ENCODE measurements at regions not wholly inside any gene's neighbourhood (a gene's known extent, or its start where the extent isn't known, plus 50 kb on each side); places are given as distances from the start of the nearest gene placed in this dataset.

DNA sequence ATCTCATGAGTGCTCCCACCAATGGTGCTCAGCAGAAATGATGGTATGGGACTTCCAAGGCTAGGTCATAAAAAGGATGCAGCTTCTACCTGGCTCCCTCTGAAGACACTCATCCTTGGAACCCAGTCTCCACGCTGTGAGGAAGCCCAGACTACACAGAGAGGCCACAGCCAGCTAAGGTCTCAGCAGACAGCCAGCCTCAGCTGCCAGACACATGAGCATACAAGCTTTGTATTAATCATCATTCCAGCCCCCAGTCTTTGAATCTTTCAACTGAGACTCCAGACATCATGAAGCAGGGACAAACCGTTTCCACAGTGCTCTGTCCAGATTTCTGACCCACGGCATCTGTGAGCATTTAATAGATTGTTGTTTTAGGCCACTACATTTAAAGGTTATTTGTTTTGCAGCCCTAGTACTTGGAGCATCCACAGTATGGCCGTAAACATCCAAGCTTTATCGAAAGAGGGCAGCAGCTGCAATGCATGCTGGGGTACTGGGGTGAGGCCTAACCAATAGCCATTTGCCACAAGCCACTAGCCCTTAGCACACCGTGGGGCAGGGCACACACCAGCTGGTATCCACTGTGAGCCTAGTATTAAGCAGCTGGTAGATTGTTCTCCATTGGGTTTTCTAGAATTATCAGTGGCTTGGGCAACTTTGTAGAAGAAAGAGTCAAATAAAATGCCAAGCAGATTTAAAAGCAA, 449.1 kb downstream of the BCOR start:
- no peak overlapping the region for H3K27ac ChIP-seq (ENCODE audit: low read depth, low read length)
- H3K4me1 ChIP-seq (ENCODE audit: insufficient read depth, low read length): peaks cover 8% of the 10 kb centered on the region; the same call in 1 of the 2 replicates
- WGBS: 93% methylated on average over 5 of the region's 6 CpGs
- no peaks in the 10 kb centered on the region for H3K9me3 ChIP-seq (ENCODE audit: insufficient read depth, low read depth, low read length)
- no peak overlapping the region for H3K9ac ChIP-seq (ENCODE audit: low read depth, low read length)
- H3K36me3 ChIP-seq (ENCODE audit: insufficient read depth, low read length): no peaks in the 10 kb centered on the region
- H3K27me3 ChIP-seq (ENCODE audit: insufficient read depth, low read length): no peaks in the 10 kb centered on the region
- H3K4me3 ChIP-seq (ENCODE audit: low read length): no peak overlapping the region

DNA sequence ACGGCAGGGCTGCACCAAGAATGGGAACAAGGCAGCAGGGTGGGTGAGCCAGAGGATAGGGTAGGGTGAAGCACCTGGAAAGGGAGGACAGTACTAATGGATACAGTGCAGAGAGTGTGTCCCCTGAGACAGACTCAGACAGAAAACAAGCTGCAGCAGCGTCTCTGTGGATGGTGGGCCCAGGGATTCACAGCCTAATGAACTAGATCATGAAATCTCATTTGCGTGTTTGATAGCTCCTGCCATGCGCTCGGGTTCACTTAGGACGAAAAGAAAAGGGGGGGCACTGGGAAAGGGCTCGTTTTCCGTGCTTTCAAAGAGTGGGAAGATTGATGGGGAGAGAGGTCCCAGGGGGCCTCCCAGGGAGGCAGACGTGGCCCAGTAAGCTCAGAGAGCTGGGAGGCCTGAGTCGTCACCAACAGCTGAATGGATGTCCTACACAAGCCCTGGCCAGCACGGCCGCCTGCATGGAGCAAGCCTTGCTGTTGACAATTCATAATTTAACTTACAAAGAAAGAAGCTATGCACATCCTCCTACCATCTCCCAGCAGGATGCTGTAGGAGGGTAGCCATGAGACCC, 446.9 kb downstream of the BCOR start:
- H3K4me3 ChIP-seq (ENCODE audit: low read length): no peak overlapping the region
- WGBS: 79% methylated on average over 12 of the region's 12 CpGs
- no peak overlapping the region for H3K9ac ChIP-seq (ENCODE audit: low read depth, low read length)

DNA sequence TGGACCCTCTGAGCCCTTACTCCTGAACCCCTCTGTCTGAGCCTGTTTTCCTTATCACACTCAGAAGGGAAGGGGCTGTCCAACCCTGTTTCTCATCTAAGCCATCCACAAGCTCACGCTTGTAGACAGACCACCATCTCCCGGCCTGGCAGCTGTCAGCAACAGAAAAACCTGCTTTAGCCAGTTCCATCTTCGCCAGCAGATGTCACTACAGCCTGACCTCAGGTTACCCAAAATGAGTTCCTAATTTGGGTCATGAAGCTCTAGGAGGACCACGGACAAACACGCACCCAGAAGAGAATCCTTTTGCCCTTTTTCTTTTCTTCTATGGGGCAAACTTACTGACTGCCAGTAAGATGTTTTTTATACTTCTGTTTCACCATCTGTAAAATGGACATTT, 445.4 kb downstream of the BCOR start:
- no peak overlapping the region for H3K27ac ChIP-seq (ENCODE audit: low read depth, low read length)
- no peaks in the 10 kb centered on the region for H3K36me3 ChIP-seq (ENCODE audit: insufficient read depth, low read length)
- H3K4me3 ChIP-seq (ENCODE audit: low read length): no peak overlapping the region
- H3K27me3 ChIP-seq (ENCODE audit: insufficient read depth, low read length): no peaks in the 10 kb centered on the region
- 40% methylated on average over 5 of the region's 5 CpGs for WGBS
- peaks cover 23% of the 10 kb centered on the region for H3K4me1 ChIP-seq (ENCODE audit: insufficient read depth, low read length)
- H3K9me3 ChIP-seq (ENCODE audit: insufficient read depth, low read depth, low read length): no peaks in the 10 kb centered on the region
- H3K9ac ChIP-seq (ENCODE audit: low read depth, low read length): no peak overlapping the region

More for the DNA sequence above, 446.9 kb downstream of the BCOR start:
- Histone ChIP-seq H3K27ac (ENCODE audit: low read depth, low read length) (no peak overlapping the region), H3K27me3 (ENCODE audit: insufficient read depth, low read length) (no peaks in the 10 kb centered on the region), H3K9me3 (ENCODE audit: insufficient read depth, low read depth, low read length) (no peaks in the 10 kb centered on the region), H3K36me3 (ENCODE audit: insufficient read depth, low read length) (no peaks in the 10 kb centered on the region), H3K4me1 (ENCODE audit: insufficient read depth, low read length) (peaks cover 23% of the 10 kb centered on the region)

DNA sequence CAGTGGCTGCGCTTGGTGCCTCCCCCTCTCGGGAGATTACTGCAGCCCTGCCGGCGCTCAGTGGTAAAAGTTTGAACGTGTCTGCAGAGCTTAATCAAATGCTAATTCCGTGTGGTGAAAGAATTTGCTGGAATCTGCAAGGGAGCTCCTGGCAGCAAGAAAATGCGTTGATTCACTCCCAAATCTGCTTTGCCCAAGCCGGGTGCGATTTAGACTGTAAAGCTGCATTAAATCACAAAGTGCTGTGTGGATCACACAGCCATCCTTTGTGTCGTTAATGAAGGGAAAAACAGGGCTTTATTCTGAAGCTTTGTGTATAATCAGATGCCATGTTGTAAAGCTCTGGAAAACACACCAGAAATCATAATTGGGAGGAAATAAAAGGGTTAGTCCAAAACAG, 444.1 kb downstream of the BCOR start:
- WGBS: 2% methylated on average over 10 of the region's 10 CpGs
- H3K27me3 ChIP-seq (ENCODE audit: insufficient read depth, low read length): no peaks in the 10 kb centered on the region
- no peaks in the 10 kb centered on the region for H3K36me3 ChIP-seq (ENCODE audit: insufficient read depth, low read length)
- H3K9ac ChIP-seq (ENCODE audit: low read depth, low read length): peak overlapping the region; percentile 58
- peak overlapping the region; percentile 34 for H3K4me3 ChIP-seq (ENCODE audit: low read length)
- peaks cover 23% of the 10 kb centered on the region for H3K4me1 ChIP-seq (ENCODE audit: insufficient read depth, low read length)
- H3K9me3 ChIP-seq (ENCODE audit: insufficient read depth, low read depth, low read length): no peaks in the 10 kb centered on the region
- H3K27ac ChIP-seq (ENCODE audit: low read depth, low read length): peak overlapping the region; percentile 92

DNA sequence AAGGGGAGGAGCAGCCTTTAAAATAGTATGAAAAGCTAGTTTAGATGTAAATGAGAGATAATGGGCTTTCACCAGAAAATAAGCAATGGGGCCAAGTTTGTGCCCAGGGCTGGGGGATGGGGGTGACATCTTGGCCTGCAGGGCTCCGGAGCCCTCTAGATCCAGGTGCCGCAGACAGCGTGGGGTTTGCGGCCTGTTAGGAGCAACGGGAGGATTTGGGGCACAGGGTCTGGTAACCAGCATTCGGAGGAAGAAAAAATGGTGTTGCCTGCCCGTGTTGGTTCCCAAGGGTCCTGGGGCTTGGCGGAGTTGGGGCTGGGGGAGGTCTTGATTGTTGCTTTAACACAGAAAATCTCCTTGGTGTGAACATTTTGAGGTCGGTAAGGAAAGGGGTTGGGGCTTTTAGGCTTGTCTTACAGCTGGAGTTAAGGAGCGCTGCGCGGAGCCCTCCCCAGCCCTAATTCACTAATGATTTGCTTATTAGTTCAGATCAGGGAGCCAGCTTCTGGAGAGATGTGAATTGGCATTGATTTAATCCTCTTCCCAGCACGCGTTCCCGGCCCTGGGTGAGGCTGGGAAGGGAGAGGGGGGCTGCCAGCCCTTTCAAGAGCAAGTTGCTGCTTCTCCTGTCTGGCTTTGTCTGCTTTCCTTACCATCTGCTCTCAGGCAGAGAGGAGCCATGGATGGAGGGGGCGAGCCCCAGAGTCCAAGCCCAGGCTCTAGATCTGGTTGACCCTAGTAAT, 443.4 kb downstream of the BCOR start:
- no peaks in the 10 kb centered on the region for H3K27me3 ChIP-seq (ENCODE audit: insufficient read depth, low read length)
- H3K4me3 ChIP-seq (ENCODE audit: low read length): peak overlapping the region; percentile 34
- H3K4me1 ChIP-seq (ENCODE audit: insufficient read depth, low read length): peaks cover 23% of the 10 kb centered on the region
- 13% methylated on average over 13 of the region's 16 CpGs for WGBS
- peak overlapping the region; percentile 58 for H3K9ac ChIP-seq (ENCODE audit: low read depth, low read length)
- peak overlapping the region; percentile 92 for H3K27ac ChIP-seq (ENCODE audit: low read depth, low read length)
- H3K9me3 ChIP-seq (ENCODE audit: insufficient read depth, low read depth, low read length): no peaks in the 10 kb centered on the region
- no peaks in the 10 kb centered on the region for H3K36me3 ChIP-seq (ENCODE audit: insufficient read depth, low read length)

DNA sequence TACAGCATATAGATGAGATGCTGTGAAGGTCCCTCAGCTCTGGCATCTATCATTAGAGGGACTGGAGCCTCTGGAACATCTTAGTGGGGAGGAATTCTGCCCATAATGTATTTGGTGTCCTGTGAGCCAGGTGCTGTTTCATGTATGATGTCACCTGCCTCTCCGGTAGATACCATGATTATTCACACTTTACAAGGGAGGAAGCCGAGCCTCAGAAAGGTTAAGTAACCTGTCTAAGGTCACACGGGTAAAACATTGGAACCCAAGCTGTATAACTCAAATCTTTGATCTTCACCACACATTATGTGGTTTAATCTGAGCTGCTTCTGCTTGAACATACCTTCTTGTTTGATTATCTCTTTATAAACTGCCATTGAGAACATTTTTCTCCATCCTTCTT, 442.8 kb downstream of the BCOR start:
- H3K27me3 ChIP-seq (ENCODE audit: insufficient read depth, low read length): no peaks in the 10 kb centered on the region
- no peaks in the 10 kb centered on the region for H3K36me3 ChIP-seq (ENCODE audit: insufficient read depth, low read length)
- no peak overlapping the region for H3K9ac ChIP-seq (ENCODE audit: low read depth, low read length)
- peaks cover 23% of the 10 kb centered on the region for H3K4me1 ChIP-seq (ENCODE audit: insufficient read depth, low read length)
- H3K4me3 ChIP-seq (ENCODE audit: low read length): no peak overlapping the region
- peak overlapping the region; percentile 92; the same call in 1 of the 2 replicates for H3K27ac ChIP-seq (ENCODE audit: low read depth, low read length)
- no peaks in the 10 kb centered on the region for H3K9me3 ChIP-seq (ENCODE audit: insufficient read depth, low read depth, low read length)
- WGBS: 90% methylated on average over 3 of the region's 3 CpGs

DNA sequence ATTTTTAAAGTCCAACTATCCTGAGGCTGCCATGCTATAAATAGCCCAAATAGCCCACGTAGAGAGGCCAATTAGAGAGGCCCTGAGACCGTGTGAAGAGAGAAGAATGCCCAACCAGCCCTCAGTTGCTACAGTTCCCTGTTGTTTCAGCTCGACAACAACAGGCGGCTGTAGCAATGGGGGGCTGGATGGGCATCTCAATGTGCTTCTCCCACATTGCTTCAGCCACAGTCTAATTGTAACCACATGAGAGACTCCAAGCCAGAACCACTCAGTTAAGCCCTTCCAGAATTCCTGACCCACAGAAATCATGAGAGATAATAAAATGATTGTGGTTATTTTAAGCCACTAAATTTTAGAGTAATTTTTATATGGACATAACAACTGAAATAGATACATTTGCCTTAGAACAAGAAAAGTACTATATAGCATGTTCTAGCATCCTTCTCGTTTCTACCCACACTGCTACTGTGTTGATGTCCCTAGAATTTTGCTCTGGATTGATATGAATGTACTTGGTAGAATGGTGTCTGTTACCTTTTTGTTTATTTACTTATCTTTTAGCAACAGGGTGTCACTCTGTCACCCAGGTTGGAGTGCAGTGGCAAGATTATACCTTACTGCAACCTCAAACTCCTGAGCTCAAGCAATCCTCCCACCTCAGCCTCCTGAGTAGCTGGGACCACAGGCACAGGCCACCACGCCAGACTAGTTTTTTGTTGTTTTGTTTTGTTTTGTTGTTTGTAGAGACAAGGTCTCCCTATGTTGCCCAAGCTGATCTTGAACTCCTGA, 436.4 kb downstream of the BCOR start:
- H3K27me3 ChIP-seq (ENCODE audit: insufficient read depth, low read length): no peaks in the 10 kb centered on the region
- H3K9me3 ChIP-seq (ENCODE audit: insufficient read depth, low read depth, low read length): no peaks in the 10 kb centered on the region
- no peaks in the 10 kb centered on the region for H3K4me1 ChIP-seq (ENCODE audit: insufficient read depth, low read length)
- H3K36me3 ChIP-seq (ENCODE audit: insufficient read depth, low read length): no peaks in the 10 kb centered on the region
- no peak overlapping the region for H3K27ac ChIP-seq (ENCODE audit: low read depth, low read length)
- 75% methylated on average over 4 of the region's 6 CpGs for WGBS
- H3K4me3 ChIP-seq (ENCODE audit: low read length): no peak overlapping the region
- H3K9ac ChIP-seq (ENCODE audit: low read depth, low read length): no peak overlapping the region

DNA sequence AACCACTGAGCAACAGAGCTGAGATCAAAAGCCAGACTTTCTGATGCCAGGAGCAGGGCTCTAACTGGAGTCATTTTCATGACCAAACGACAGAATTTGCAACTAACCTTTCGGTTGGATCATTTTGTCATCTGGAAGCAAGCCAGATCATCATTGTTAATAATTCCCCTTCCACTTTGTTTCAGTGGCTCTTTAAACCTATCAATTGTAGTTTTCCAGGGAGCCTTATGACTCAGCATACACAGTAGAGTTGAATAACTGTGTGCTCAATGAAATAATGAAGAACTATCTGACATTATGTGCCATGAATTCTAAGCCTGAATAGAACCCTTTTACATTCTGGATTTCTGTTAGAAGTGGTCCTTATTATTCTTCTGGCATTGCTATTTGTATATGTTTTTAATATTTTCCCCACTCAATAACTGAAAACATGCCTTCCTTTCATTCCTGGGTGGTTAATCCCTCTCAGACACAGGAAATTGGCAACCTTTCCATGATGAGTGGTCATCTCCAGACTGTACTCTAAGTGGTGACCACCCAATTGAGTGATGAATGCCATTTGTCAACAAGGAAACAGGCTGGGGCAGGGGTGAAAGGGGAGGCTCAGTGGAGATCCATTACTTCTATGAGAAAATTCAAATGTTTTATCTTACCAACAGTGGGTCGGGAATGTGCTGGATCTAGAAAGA, 431.8 kb downstream of the BCOR start:
- Histone ChIP-seq H3K27me3 (ENCODE audit: insufficient read depth, low read length) (no peaks in the 10 kb centered on the region), H3K27ac (ENCODE audit: low read depth, low read length) (no peak overlapping the region), H3K9me3 (ENCODE audit: insufficient read depth, low read depth, low read length) (no peaks in the 10 kb centered on the region), H3K9ac (ENCODE audit: low read depth, low read length) (no peak overlapping the region), H3K36me3 (ENCODE audit: insufficient read depth, low read length) (no peaks in the 10 kb centered on the region), H3K4me1 (ENCODE audit: insufficient read depth, low read length) (no peaks in the 10 kb centered on the region), H3K4me3 (ENCODE audit: low read length) (no peak overlapping the region)
- 94% methylated on average over 3 of the region's 3 CpGs for WGBS

DNA sequence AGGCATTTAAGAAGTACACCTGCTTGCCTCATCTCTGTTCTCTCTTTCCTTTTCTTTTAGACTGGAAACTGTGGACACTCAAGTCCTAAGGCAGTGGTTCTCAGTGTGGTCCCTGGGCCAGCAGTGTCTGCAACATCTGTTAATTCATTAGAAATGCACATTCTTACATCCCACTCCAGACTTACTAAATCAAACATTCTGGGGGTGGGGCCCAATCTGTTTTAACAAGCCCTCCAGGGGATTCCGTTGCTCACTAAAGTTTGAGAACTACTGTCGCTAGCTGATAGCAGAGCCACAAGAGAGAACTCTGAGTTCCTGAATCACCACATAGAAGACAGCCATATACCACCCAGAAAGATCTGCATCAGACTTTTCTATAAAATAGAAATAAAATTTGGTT, 430.6 kb downstream of the BCOR start:
- H3K4me1 ChIP-seq (ENCODE audit: insufficient read depth, low read length): no peaks in the 10 kb centered on the region
- no peaks in the 10 kb centered on the region for H3K27me3 ChIP-seq (ENCODE audit: insufficient read depth, low read length)
- no peak overlapping the region for H3K4me3 ChIP-seq (ENCODE audit: low read length)
- H3K27ac ChIP-seq (ENCODE audit: low read depth, low read length): no peak overlapping the region
- H3K36me3 ChIP-seq (ENCODE audit: insufficient read depth, low read length): no peaks in the 10 kb centered on the region
- 83% methylated on average over 2 of the region's 2 CpGs for WGBS
- no peaks in the 10 kb centered on the region for H3K9me3 ChIP-seq (ENCODE audit: insufficient read depth, low read depth, low read length)
- no peak overlapping the region for H3K9ac ChIP-seq (ENCODE audit: low read depth, low read length)

DNA sequence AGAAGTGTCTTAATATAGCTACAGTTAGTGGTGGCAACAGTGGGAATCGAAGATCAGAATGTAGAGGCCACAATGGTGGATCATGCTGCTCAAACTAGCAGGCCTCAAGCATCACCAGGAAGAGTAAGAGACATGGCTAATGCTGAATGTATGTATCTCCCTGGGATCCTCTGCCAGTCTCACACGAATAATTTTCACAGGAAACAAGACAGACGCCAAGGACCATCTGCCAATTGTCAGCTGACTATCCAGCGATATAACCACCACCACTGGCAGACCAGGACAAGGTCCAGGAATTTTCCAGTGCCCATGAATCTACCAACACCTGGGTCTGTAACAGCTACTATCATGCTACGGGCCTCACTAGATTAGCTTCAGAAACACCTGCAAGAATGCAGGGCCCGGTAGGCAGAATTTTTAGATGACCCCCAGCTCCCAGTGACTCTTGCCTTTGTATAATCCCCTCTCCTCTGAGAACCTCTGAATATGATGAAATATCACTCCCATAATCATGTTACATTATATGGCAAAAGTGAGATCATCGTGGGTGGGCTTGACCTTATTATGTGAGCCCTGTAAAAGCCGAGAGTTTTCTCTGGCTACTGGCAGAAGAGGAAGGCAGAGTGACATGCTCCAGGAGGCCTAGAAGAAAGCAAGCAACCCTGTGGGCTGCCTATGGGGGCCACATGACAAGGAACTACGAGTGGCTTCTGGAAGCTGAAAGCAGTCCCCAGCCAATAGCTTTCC, 429.8 kb downstream of the BCOR start:
- no peaks in the 10 kb centered on the region for H3K27me3 ChIP-seq (ENCODE audit: insufficient read depth, low read length)
- no peak overlapping the region for H3K4me3 ChIP-seq (ENCODE audit: low read length)
- WGBS: 89% methylated on average over 9 of the region's 9 CpGs
- no peaks in the 10 kb centered on the region for H3K9me3 ChIP-seq (ENCODE audit: insufficient read depth, low read depth, low read length)
- no peak overlapping the region for H3K9ac ChIP-seq (ENCODE audit: low read depth, low read length)
- no peak overlapping the region for H3K27ac ChIP-seq (ENCODE audit: low read depth, low read length)
- no peaks in the 10 kb centered on the region for H3K36me3 ChIP-seq (ENCODE audit: insufficient read depth, low read length)
- H3K4me1 ChIP-seq (ENCODE audit: insufficient read depth, low read length): no peaks in the 10 kb centered on the region

Measured in HUES64 (cell line).